ENCODE measurements at regions not wholly inside any gene's neighbourhood (a gene's known extent, or its start where the extent isn't known, plus 50 kb on each side); places are given as distances from the start of the nearest gene placed in this dataset.

GRCh38 chr2:177021706-177022343 lies 190.8 kb upstream of the HNRNPA3 start:
- CTCF ChIA-PET, result interaction anchor here (1.0 kb wide), 1 partner anchor 45 kb away, joined by 5 read pairs; no protein-coding TSS in a partner anchor
- no peak for DNase-seq (ENCODE audit: extremely low spot score)
- TF ChIP-seq HDGF (IDR thresholded peaks at IDR 0.05; ENCODE audit: borderline replicate concordance) (no peak), TARDBP (IDR thresholded peaks at IDR 0.05) (no peak), NFRKB (IDR thresholded peaks at IDR 0.05) (no peak), ELF4 (IDR thresholded peaks at IDR 0.05) (no peak), PKNOX1 (IDR thresholded peaks at IDR 0.05) (no peak), ARNT (IDR thresholded peaks at IDR 0.05) (no peak), SP1 (IDR thresholded peaks at IDR 0.05) (no peak), ZNF384 (IDR thresholded peaks at IDR 0.05) (no peak), FOXA1 (IDR thresholded peaks at IDR 0.05) (no peak), LEF1 (IDR thresholded peaks at IDR 0.05; ENCODE audit: borderline replicate concordance) (no peak), FOXM1 (IDR thresholded peaks at IDR 0.05; ENCODE audit: borderline replicate concordance) (no peak)
- POLR2A ChIA-PET, result no interaction called here

GRCh38 chr2:177024765-177025164 lies 187.8 kb upstream of the HNRNPA3 start:
- DNase-seq (ENCODE audit: extremely low spot score), result no peak
- TF ChIP-seq ZNF384 (IDR thresholded peaks at IDR 0.05) (no peak), PKNOX1 (IDR thresholded peaks at IDR 0.05) (no peak), LEF1 (IDR thresholded peaks at IDR 0.05; ENCODE audit: borderline replicate concordance) (no peak)
- POLR2A ChIA-PET, result no interaction called here
- CTCF ChIA-PET, result interaction anchor here (0.7 kb wide), 1 partner anchor 124 kb away, joined by 3 read pairs; no protein-coding TSS in a partner anchor

DNA sequence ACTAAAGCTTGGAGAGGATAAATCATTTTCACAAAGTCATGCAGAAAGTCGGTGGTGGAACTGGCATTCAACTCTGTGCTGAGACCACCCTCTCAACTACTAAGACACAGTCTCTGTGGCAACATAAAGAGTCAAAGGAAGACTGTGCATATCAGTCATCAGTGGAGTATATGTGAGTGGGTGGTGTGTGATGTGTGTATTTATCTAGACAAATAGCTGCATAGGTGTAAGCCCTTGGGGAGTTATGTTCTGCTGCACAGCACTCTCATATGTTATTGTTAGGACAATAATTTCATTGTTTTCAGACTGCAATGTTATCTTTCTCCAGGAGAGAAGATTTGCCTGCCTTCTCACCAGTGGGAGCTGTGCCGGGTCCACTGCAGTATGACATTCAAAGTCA lies 186.3 kb upstream of the HNRNPA3 start:
- CTCF ChIA-PET, result interaction anchor here (0.6 to 0.8 kb wide), 2 partner anchors 9 to 100 kb away, joined by 3 read pairs; no protein-coding TSS in a partner anchor
- DNase-seq (ENCODE audit: extremely low spot score), result no peak
- TF ChIP-seq PKNOX1 (IDR thresholded peaks at IDR 0.05) (no peak), ELF4 (IDR thresholded peaks at IDR 0.05) (no peak), CTBP1 (IDR thresholded peaks at IDR 0.05; ENCODE audit: borderline replicate concordance) (no peak), ARNT (IDR thresholded peaks at IDR 0.05) (no peak), FOXA1 (IDR thresholded peaks at IDR 0.05) (no peak), SP1 (IDR thresholded peaks at IDR 0.05) (no peak), BHLHE40 (IDR thresholded peaks at IDR 0.05; ENCODE audit: borderline replicate concordance) (no peak)
- POLR2A ChIA-PET, result no interaction called here

DNA sequence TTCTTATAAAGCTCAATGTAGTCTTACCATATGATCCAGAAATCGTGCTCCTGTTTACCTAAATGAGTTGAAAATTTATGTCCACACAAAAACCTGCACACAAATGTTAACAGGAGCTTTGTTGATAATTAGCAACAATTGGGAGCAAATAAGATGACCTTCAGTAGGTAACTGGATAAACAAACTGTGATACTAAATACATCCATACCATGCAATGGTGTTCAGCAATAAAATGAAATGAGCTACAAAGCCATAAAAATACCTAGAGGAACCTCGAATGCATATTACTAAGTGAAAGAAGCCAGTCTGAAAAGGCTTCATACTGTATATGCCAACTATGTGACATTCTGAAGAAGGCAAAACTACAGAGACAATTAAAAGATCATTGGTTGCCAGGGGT lies 185.6 kb upstream of the HNRNPA3 start:
- ChIA-PET CTCF (interaction anchor here (0.6 to 0.8 kb wide), 2 partner anchors 10 to 101 kb away, joined by 3 read pairs; no protein-coding TSS in a partner anchor), POLR2A (no interaction called here)

GRCh38 chr2:177028296-177028695 lies 184.3 kb upstream of the HNRNPA3 start:
- ChIA-PET POLR2A (no interaction called here), CTCF (no interaction called here)
- no peak for DNase-seq (ENCODE audit: extremely low spot score)
- no peak for TF ChIP-seq L3MBTL2 (conservative IDR thresholded peaks at IDR 0.05)
- TF ChIP-seq SUZ12 (IDR thresholded peaks at IDR 0.05), result no peak
- TF ChIP-seq TARDBP (IDR thresholded peaks at IDR 0.05), result no peak
- no peak for TF ChIP-seq FOXM1 (IDR thresholded peaks at IDR 0.05; ENCODE audit: borderline replicate concordance)
- no peak for TF ChIP-seq PKNOX1 (IDR thresholded peaks at IDR 0.05)
- no peak for TF ChIP-seq ELF4 (IDR thresholded peaks at IDR 0.05)
- TF ChIP-seq ZNF384 (IDR thresholded peaks at IDR 0.05), result no peak
- TF ChIP-seq LEF1 (IDR thresholded peaks at IDR 0.05; ENCODE audit: borderline replicate concordance), result no peak
- TF ChIP-seq SP1 (IDR thresholded peaks at IDR 0.05), result no peak
- no peak for TF ChIP-seq FOXA1 (IDR thresholded peaks at IDR 0.05)

More for the DNA sequence above, 185.6 kb upstream of the HNRNPA3 start:
- TF ChIP-seq LEF1 (IDR thresholded peaks at IDR 0.05; ENCODE audit: borderline replicate concordance), result no peak
- no peak for TF ChIP-seq HDGF (IDR thresholded peaks at IDR 0.05; ENCODE audit: borderline replicate concordance)
- no peak for TF ChIP-seq L3MBTL2 (conservative IDR thresholded peaks at IDR 0.05)
- no peak for TF ChIP-seq NFRKB (IDR thresholded peaks at IDR 0.05)
- no peak for TF ChIP-seq CTBP1 (IDR thresholded peaks at IDR 0.05; ENCODE audit: borderline replicate concordance)
- TF ChIP-seq SUZ12 (IDR thresholded peaks at IDR 0.05), result no peak
- no peak for TF ChIP-seq ZNF384 (IDR thresholded peaks at IDR 0.05)
- TF ChIP-seq FOXM1 (IDR thresholded peaks at IDR 0.05; ENCODE audit: borderline replicate concordance), result no peak
- TF ChIP-seq PKNOX1 (IDR thresholded peaks at IDR 0.05), result no peak
- TF ChIP-seq BHLHE40 (IDR thresholded peaks at IDR 0.05; ENCODE audit: borderline replicate concordance), result no peak
- TF ChIP-seq ELF4 (IDR thresholded peaks at IDR 0.05), result no peak
- TF ChIP-seq ARNT (IDR thresholded peaks at IDR 0.05), result no peak
- no peak for TF ChIP-seq FOXA1 (IDR thresholded peaks at IDR 0.05)
- TF ChIP-seq SP1 (IDR thresholded peaks at IDR 0.05), result no peak
- no peak for DNase-seq (ENCODE audit: extremely low spot score)

DNA sequence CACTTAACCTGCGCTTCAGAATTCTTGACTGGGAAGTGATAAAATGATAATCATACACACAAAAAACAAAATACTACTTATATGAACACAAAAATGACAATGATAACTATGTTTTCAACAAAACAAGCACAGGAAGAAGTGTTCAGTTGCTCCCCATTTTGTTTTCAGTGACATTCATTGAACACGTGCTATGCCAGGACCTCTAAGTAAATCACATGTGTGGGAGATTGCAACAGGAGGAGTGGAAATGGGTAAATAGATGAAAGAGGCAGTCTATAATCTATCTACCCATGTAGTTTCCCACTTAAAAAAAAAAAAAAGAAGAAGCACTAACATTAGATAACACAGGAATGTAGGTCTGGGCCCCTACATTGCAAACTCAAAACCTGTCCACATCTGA lies 183.5 kb upstream of the HNRNPA3 start:
- ChIA-PET CTCF (no interaction called here), POLR2A (no interaction called here)
- TF ChIP-seq CTBP1 (IDR thresholded peaks at IDR 0.05; ENCODE audit: borderline replicate concordance) (no peak), BHLHE40 (IDR thresholded peaks at IDR 0.05; ENCODE audit: borderline replicate concordance) (no peak), SUZ12 (IDR thresholded peaks at IDR 0.05) (no peak), PKNOX1 (IDR thresholded peaks at IDR 0.05) (no peak), HDGF (IDR thresholded peaks at IDR 0.05; ENCODE audit: borderline replicate concordance) (no peak), LEF1 (IDR thresholded peaks at IDR 0.05; ENCODE audit: borderline replicate concordance) (no peak)
- no peak for DNase-seq (ENCODE audit: extremely low spot score)

All from HEK293T (cell line).